T-cell (primary cell): ENCODE measurements at regions not wholly inside any gene's neighbourhood (a gene's known extent, or its start where the extent isn't known, plus 50 kb on each side); places are given as distances from the start of the nearest gene placed in this dataset.
"Not testable (repeated sequence)": the region's sequence is repeated elsewhere in the genome, so short reads cannot be mapped to it uniquely, and the experiment has no call there.

ENCODE experiments used
- ATAC-seq, 4 experiments: fragments of 200-7000 bp in 3 of 4; fragments of 150-1000 bp in 1 of 4; cut with Tn5 transposase; replicated peaks in 1 of 4; 1 replicate in 3 of 4; 2 replicates in 1 of 4; pipeline ENCODE4 v1.10.0; 2021; ENCODE audit warnings: moderate library complexity in 3 of 4, mild to moderate bottlenecking in 2 of 4, moderate number of reproducible peaks in 1 of 4
- CTCF ChIA-PET, 2 donors: fragments of 300-600 bp; sonication (Branson Sonifier 250); formaldehyde crosslinking; loops; one replicate each; lab custom pipeline; 2022; ENCODE audit warnings: antibody characterized with exemption in 2 of 2; lab: Charles Lee
- POLR2A ChIA-PET, 2 donors: fragments of 300-600 bp; sonication (Branson Sonifier 250); formaldehyde crosslinking; loops; one replicate each; lab custom pipeline; 2022; ENCODE audit warnings: antibody characterized with exemption in 2 of 2; lab: Charles Lee
- DNase-seq, 35 experiments: peaks; one replicate each; pipeline versions ENCODE4 v3.0.0 to v3.0.0-alpha.2; 2013 to 2023
- H3K27ac ChIP-seq: one replicate; pipeline ENCODE4 v1.5.1; 2013; ENCODE audit warnings: low read length
- H3K27me3 ChIP-seq, 2 experiments: replicated peaks in 1 of 2; 1 replicate in 1 of 2; 2 replicates in 1 of 2; pipeline versions ENCODE4 v1.6.1 to v1.7.0; 2013; ENCODE audit warnings: low read length in 1 of 2, mixed read lengths in 1 of 2; ENCODE audit not compliant: control insufficient read depth in 2 of 2, insufficient read depth in 2 of 2; ENCODE audit errors: extremely low read depth in 1 of 2
- H3K36me3 ChIP-seq, 2 donors: 1 replicate in 1 of 2; 2 replicates in 1 of 2; pipeline versions ENCODE4 v1.6.1 to v1.7.0; 2013; ENCODE audit warnings: low read length in 1 of 2; ENCODE audit not compliant: control insufficient read depth in 2 of 2, insufficient read depth in 1 of 2; ENCODE audit errors: extremely low read depth in 1 of 2
- H3K4me1 ChIP-seq, 2 experiments: 1 replicate in 1 of 2; 2 replicates in 1 of 2; pipeline versions ENCODE4 v1.6.1 to v1.7.0; 2013; ENCODE audit warnings: low read length in 2 of 2, mixed read lengths in 1 of 2; ENCODE audit not compliant: insufficient read depth in 2 of 2, control insufficient read depth in 1 of 2; ENCODE audit errors: extremely low read depth in 1 of 2
- H3K4me3 ChIP-seq, 2 donors: 1 replicate in 1 of 2; 2 replicates in 1 of 2; pipeline versions ENCODE4 v1.5.1 to v1.7.0; 2013; ENCODE audit warnings: mild to moderate bottlenecking in 2 of 2, low read length in 1 of 2, moderate library complexity in 1 of 2; ENCODE audit not compliant: control insufficient read depth in 1 of 2; ENCODE audit errors: extremely low read depth in 1 of 2
- H3K9me3 ChIP-seq: 2 replicates; pipeline ENCODE4 v1.7.0; 2013
- H3K27ac Mint-ChIP-seq, 2 donors: one replicate each; pipeline ENCODE4 v1.8.0; 2020 to 2021; ENCODE audit warnings: mild to moderate bottlenecking in 2 of 2, mixed read lengths in 2 of 2
- H3K27me3 Mint-ChIP-seq, 2 donors: one replicate each; pipeline ENCODE4 v1.8.0; 2021 to 2022; ENCODE audit warnings: mixed read lengths in 2 of 2
- H3K36me3 Mint-ChIP-seq: one replicate; pipeline ENCODE4 v1.8.0; 2021; ENCODE audit warnings: mixed read lengths
- H3K4me1 Mint-ChIP-seq, 3 donors: one replicate each; pipeline ENCODE4 v1.8.0; 2020 to 2022; ENCODE audit warnings: mixed read lengths in 3 of 3, mild to moderate bottlenecking in 1 of 3
- H3K4me3 Mint-ChIP-seq, 3 donors: one replicate each; pipeline ENCODE4 v1.8.0; 2020 to 2022; ENCODE audit warnings: mild to moderate bottlenecking in 3 of 3, mixed read lengths in 3 of 3, moderate library complexity in 3 of 3
- H3K9me3 Mint-ChIP-seq, 3 donors: one replicate each; pipeline ENCODE4 v1.8.0; 2020 to 2022; ENCODE audit warnings: mixed read lengths in 3 of 3
- WGBS: methylation state at CpG from one replicate; pipeline ENCODE4 v1.1.5; 2013; ENCODE audit warnings: missing lambda C conversion rate; ENCODE audit not compliant: insufficient coverage; 5-methylcytosine and 5-hydroxymethylcytosine counted together

DNA sequence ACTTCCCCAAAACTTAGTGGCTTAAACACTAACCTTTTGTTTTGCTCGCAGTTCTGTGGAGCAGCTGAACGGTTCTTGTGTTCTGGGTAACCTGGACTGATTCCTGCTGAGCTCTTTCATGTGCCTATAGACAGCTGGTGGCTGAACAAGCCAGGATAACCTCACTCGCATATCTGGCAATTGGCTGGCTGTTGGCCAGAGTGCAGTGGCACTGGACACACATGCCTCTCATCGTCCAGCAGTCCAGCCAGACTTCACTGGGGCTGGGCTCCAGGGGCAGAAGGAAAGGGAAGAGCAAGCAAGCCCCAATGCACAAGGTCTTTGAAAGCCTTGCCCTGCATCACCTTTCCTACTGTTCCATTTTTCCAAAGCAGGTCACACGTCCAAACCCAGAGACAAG, 53.6 kb upstream of the GATA2 start:
- Mint-ChIP-seq H3K4me1 (no peaks in the 10 kb centered on the region), H3K9me3 (peaks cover 0 to 9% (median 7%) of the 10 kb centered on the region in 3 donors), H3K27ac (no peak overlapping the region), H3K4me3 (no peak overlapping the region), H3K27me3 (peaks cover 16 to 31% of the 10 kb centered on the region in 2 donors), H3K36me3 (no peaks in the 10 kb centered on the region)
- Histone ChIP-seq H3K27ac (no peak overlapping the region), H3K27me3 (peaks cover 0 to 39% of the 10 kb centered on the region in 2 experiments), H3K9me3 (peaks cover 2% of the 10 kb centered on the region), H3K36me3 (no peaks in the 10 kb centered on the region), H3K4me3 (no peak overlapping the region), H3K4me1 (no peaks in the 10 kb centered on the region)
- ChIA-PET CTCF (no interaction called here), POLR2A (interaction anchor here in 1 of 2 donors (0.6 kb wide), 1 partner anchor 32 kb away, joined by 3 read pairs; no protein-coding TSS in a partner anchor)
- WGBS, result 67% methylated on average over 4 of the region's 5 CpGs
- DNase-seq (no peak), ATAC-seq (no peak)

DNA sequence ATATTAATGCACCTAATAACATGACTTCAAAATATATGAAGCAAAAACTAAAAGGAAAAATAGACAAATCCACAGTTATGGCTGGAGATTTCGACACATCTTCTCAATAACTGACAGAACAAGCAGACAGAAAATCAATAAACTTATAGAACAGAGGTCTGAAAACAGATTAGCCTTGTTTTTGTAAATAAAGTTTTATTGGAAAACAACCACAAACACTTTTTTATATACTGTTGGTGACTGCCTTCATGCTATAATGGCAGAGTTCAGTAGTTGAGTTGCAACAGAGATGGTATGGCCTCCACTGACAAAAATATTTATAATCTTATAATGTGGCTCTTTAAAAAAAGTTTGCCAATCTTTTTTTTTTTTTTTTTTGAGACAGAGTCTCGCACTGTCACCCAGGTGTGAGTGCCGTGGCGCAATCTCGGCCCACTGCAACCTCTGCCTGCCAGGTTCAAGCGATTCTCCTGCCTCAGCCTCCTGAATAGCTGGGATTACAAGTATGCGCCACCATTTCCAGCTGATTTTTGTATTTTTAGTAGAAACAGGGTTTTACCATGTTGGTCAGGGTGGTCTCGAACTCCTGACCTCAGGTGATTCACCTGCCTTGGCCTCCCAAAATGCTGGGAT, 52.2 kb upstream of the GATA2 start:
- DNase-seq (no peak), ATAC-seq (no peak)
- Mint-ChIP-seq H3K9me3 (peaks cover 0 to 9% (median 7%) of the 10 kb centered on the region in 3 donors), H3K27me3 (peaks cover 7 to 32% of the 10 kb centered on the region in 2 donors), H3K36me3 (no peaks in the 10 kb centered on the region), H3K27ac (no peak overlapping the region), H3K4me3 (no peak overlapping the region), H3K4me1 (no peaks in the 10 kb centered on the region)
- WGBS, result 90% methylated on average over 2 of the region's 8 CpGs
- Histone ChIP-seq H3K4me3 (no peak overlapping the region), H3K27me3 (peaks cover 0 to 37% of the 10 kb centered on the region in 2 experiments), H3K36me3 (no peaks in the 10 kb centered on the region), H3K9me3 (peaks cover 2% of the 10 kb centered on the region), H3K4me1 (no peaks in the 10 kb centered on the region), H3K27ac (no peak overlapping the region)
- POLR2A ChIA-PET, result no interaction called here
- CTCF ChIA-PET, result no interaction called here

DNA sequence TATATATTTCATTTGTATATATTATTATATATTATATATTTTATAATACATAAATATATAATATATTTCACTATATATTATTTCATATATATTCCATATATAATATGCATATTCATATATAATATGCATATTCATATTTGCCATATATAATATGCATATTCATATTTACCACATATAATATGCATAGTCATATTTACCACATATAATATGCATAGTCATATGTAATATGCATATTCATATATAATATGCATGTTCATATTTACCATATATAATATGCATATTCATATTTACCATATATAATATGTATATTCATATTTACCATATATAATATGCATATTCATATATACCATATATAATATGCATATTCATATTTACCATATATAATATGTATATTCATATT, 51.2 kb upstream of the GATA2 start:
- H3K9me3 Mint-ChIP-seq, result peaks cover 0 to 9% (median 7%) of the 10 kb centered on the region in 3 donors
- Histone ChIP-seq H3K9me3 (peaks cover 2% of the 10 kb centered on the region), H3K36me3 (no peaks in the 10 kb centered on the region), H3K4me3 (no peak overlapping the region), H3K27ac (no peak overlapping the region), H3K27me3 (peaks cover 0 to 29% of the 10 kb centered on the region in 2 experiments), H3K4me1 (no peaks in the 10 kb centered on the region)
- no peak for DNase-seq
- H3K4me1 Mint-ChIP-seq, result no peaks in the 10 kb centered on the region
- H3K36me3 Mint-ChIP-seq, result no peaks in the 10 kb centered on the region
- H3K27ac Mint-ChIP-seq, result no peak overlapping the region
- POLR2A ChIA-PET, result no interaction called here
- H3K4me3 Mint-ChIP-seq, result no peak overlapping the region
- H3K27me3 Mint-ChIP-seq, result peaks cover 12 to 35% of the 10 kb centered on the region in 2 donors
- CTCF ChIA-PET, result no interaction called here
- no peak for ATAC-seq

DNA sequence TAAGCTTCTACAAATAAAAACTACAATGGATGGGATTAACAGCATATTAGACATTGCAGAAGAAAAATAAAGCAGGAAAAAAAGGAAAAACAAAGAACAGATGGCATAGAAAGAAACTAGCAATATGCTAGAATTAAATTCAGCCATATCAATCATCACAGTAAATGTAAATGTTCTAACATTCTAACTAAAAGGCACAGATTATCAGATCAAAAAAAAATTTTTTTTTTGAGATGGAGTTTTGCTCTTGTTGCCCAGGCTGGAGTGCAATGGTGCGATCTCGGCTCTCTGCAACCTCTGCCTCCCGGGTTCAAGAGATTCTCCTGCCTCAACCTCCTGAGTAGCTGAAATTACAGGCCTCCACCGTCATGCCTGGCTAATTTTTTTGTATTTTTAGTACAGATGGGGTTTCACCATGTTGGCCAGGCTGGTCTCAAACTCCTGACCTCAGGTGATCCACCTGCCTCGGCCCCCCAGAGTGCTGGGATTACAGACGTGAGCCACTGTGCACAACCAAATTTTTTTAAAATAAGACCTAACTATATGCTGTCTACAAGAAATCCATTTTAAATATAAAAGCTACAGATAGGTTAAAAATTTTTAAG, 50.7 kb upstream of the GATA2 start:
- H3K4me1 ChIP-seq, H3K9me3 ChIP-seq, H3K9me3 Mint-ChIP-seq, H3K4me3 ChIP-seq, H3K4me1 Mint-ChIP-seq, CTCF ChIA-PET, DNase-seq, H3K36me3 Mint-ChIP-seq, H3K27ac ChIP-seq, H3K36me3 ChIP-seq, H3K27ac Mint-ChIP-seq, ATAC-seq, H3K4me3 Mint-ChIP-seq, POLR2A ChIA-PET: not testable (repeated sequence)
- no CpG with 5 or more reads among the region's 6 CpGs for WGBS
- peaks cover 0 to 28% of the 10 kb centered on the region in 2 experiments for H3K27me3 ChIP-seq
- H3K27me3 Mint-ChIP-seq, result peaks cover 10 to 35% of the 10 kb centered on the region in 2 donors
